Neural cell (in vitro differentiated cells): ENCODE measurements at regions not wholly inside any gene's neighbourhood (a gene's known extent, or its start where the extent isn't known, plus 50 kb on each side); places are given as distances from the start of the nearest gene placed in this dataset.

ENCODE experiments used
- H2AFZ ChIP-seq: fragments of 200-600, 300-800 bp; sonication (generic), shearing (Covaris generic); 2 replicates; pipeline ENCODE4 v1.6.0; 2014; ENCODE audit warnings: low read depth, mild to moderate bottlenecking, antibody characterized with exemption, low read length, moderate library complexity
- H3F3A ChIP-seq: fragments of 200-600 bp; shearing (Covaris generic); 2 replicates; pipeline ENCODE4 v1.6.1; 2016; ENCODE audit warnings: mild to moderate bottlenecking, moderate library complexity, mixed read lengths, antibody characterized with exemption, low read length; ENCODE audit not compliant: insufficient read depth, poor library complexity, severe bottlenecking
- H3K27ac ChIP-seq: fragments of 200-600, 300-800 bp; sonication (generic), shearing (Covaris generic); 2 replicates; pipeline ENCODE4 v1.5.1; 2014; ENCODE audit warnings: mild to moderate bottlenecking, low read length, moderate library complexity
- H3K27me3 ChIP-seq: fragments of 300-800, 200-600 bp; sonication (generic), shearing (Covaris generic); 2 replicates; pipeline ENCODE4 v1.6.0; 2014; ENCODE audit warnings: mild to moderate bottlenecking, low read depth, low read length, moderate library complexity; ENCODE audit not compliant: insufficient read depth
- H3K36me3 ChIP-seq: fragments of 300-800, 200-600 bp; sonication (generic), shearing (Covaris generic); 2 replicates; pipeline ENCODE4 v1.5.1; 2014; ENCODE audit warnings: mild to moderate bottlenecking, antibody characterized with exemption, low read length, moderate library complexity; ENCODE audit not compliant: insufficient read depth
- H3K4me2 ChIP-seq: fragments of 300-800, 200-600 bp; sonication (generic), shearing (Covaris generic); 2 replicates; pipeline ENCODE4 v1.6.0; 2014; ENCODE audit warnings: mild to moderate bottlenecking, low read length
- H3K4me3 ChIP-seq: fragments of 300-800, 200-600 bp; sonication (generic), shearing (Covaris generic); 2 replicates; pipeline ENCODE4 v1.5.1; 2014; ENCODE audit warnings: mild to moderate bottlenecking, low read length, moderate library complexity
- H3K79me2 ChIP-seq: fragments of 200-600 bp; shearing (Covaris generic); replicated peaks from 2 replicates; pipeline ENCODE4 v1.6.0; 2014; ENCODE audit warnings: mild to moderate bottlenecking, low read length, moderate library complexity; ENCODE audit not compliant: insufficient read depth
- H3K9ac ChIP-seq: fragments of 300-800, 200-600 bp; sonication (generic), shearing (Covaris generic); 2 replicates; pipeline ENCODE4 v1.6.1; 2016; ENCODE audit warnings: mild to moderate bottlenecking, low read length, mixed read lengths
- H3K9me2 ChIP-seq: fragments of 200-600 bp; shearing (Covaris generic); 2 replicates; pipeline ENCODE4 v1.6.1; 2016; ENCODE audit warnings: mild to moderate bottlenecking, low read length, mixed read lengths; ENCODE audit not compliant: insufficient read depth
- H3K9me3 ChIP-seq: fragments of 200-600, 300-800 bp; sonication (generic), shearing (Covaris generic); 2 replicates; pipeline ENCODE4 v1.6.1; 2016; ENCODE audit warnings: mild to moderate bottlenecking, mixed run types, low read length, moderate library complexity, mixed read lengths
- H4K20me1 ChIP-seq: fragments of 200-600 bp; shearing (Covaris generic); 2 replicates; pipeline ENCODE4 v1.6.1; 2016; ENCODE audit warnings: mild to moderate bottlenecking, mixed run types; ENCODE audit not compliant: insufficient read depth
- CTCF ChIP-seq: fragments of 450-650 bp; IDR thresholded peaks from 2 replicates; pipeline ENCODE4 v1.5.1; 2014; ENCODE audit warnings: antibody characterized with exemption, mild to moderate bottlenecking, moderate library complexity; ENCODE audit not compliant: poor library complexity, severe bottlenecking
- EP300 ChIP-seq: fragments of 450-650 bp; conservative IDR thresholded peaks from 2 replicates; pipeline ENCODE4 v1.6.1; 2014; ENCODE audit warnings: antibody characterized with exemption, mild to moderate bottlenecking, moderate library complexity; ENCODE audit not compliant: poor library complexity, severe bottlenecking
- EZH2 ChIP-seq: fragments of 200-600, 300-800 bp; shearing (Covaris generic), sonication (generic); IDR thresholded peaks from 2 replicates; pipeline ENCODE4 v1.6.1; 2014; ENCODE audit warnings: antibody characterized with exemption, low read length, borderline replicate concordance, mild to moderate bottlenecking; ENCODE audit not compliant: insufficient read depth, poor library complexity, severe bottlenecking
- MXI1 ChIP-seq: fragments of 450-650 bp; conservative IDR thresholded peaks from 2 replicates; pipeline ENCODE4 v1.6.1; 2014; ENCODE audit warnings: antibody characterized with exemption, mild to moderate bottlenecking; ENCODE audit not compliant: poor library complexity, severe bottlenecking
- POLR2AphosphoS5 ChIP-seq: IDR thresholded peaks from 2 replicates; pipeline ENCODE4 v1.6.1; 2012
- RAD21 ChIP-seq: fragments of 450-650 bp; conservative IDR thresholded peaks from 2 replicates; pipeline ENCODE4 v1.6.1; 2014; ENCODE audit warnings: antibody characterized with exemption, mild to moderate bottlenecking, moderate library complexity
- REST ChIP-seq: IDR thresholded peaks from 2 replicates; pipeline ENCODE4 v1.6.1; 2012; ENCODE audit warnings: borderline replicate concordance
- SMC3 ChIP-seq: fragments of 450-650 bp; conservative IDR thresholded peaks from 2 replicates; pipeline ENCODE4 v1.6.1; 2014; ENCODE audit warnings: antibody characterized with exemption, mild to moderate bottlenecking, moderate library complexity; ENCODE audit not compliant: poor library complexity
- TAF1 ChIP-seq: IDR thresholded peaks from 2 replicates; pipeline ENCODE4 v1.6.1; 2012; ENCODE audit warnings: low read depth

- Histone ChIP-seq H3K9me3 (no peaks in the 10 kb centered on the region), H3K9ac (no peak overlapping the region), H3K4me2 (no peak overlapping the region)
These were observed 544.9 kb upstream of the ADARB2 start for GRCh38 chr10:2282202-2282601.

DNA sequence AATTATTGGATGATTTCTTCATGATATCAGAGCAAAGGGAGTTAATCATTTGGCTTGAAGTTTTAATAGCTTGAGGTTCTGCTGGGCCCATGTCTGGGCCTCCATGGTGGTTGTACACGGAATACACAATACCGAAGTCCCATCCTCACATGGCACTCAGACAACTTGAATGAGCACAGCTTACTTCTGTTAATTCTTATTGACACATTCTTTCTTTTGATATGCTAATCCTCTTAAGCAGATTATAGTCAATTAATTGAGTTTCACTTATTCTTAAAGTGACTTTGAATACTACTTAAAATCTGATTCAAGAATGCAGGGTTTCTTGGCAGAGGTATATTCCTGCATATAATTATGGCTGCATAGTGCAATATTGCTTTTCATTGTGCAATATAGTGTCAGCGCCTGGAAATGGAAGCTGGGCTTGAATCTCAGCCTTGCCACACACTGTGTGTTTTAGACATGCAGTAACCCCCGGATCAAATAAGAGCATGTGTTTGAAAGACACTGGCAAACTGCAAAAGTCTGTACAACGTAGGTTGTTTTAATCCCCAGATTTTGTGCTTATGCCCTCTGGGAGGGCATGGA is 543.5 kb upstream of the ADARB2 start:
- Histone ChIP-seq H2AFZ (no peak overlapping the region), H3K36me3 (no peaks in the 10 kb centered on the region), H4K20me1 (no peaks in the 10 kb centered on the region), H3K9ac (no peak overlapping the region), H3K27me3 (no peaks in the 10 kb centered on the region), H3K27ac (no peak overlapping the region), H3F3A (no peaks in the 10 kb centered on the region), H3K9me2 (no peaks in the 10 kb centered on the region), H3K9me3 (no peaks in the 10 kb centered on the region), H3K79me2 (no peaks in the 10 kb centered on the region), H3K4me2 (no peak overlapping the region), H3K4me3 (no peak overlapping the region)
- TF ChIP-seq MXI1 (no peak), EP300 (no peak), TAF1 (no peak), RAD21 (no peak), POLR2AphosphoS5 (no peak), REST (no peak), SMC3 (no peak), EZH2 (no peak), CTCF (no peak)

More at GRCh38 chr10:2282202-2282601, 544.9 kb upstream of the ADARB2 start:
- Histone ChIP-seq H3K27me3 (no peaks in the 10 kb centered on the region), H3K36me3 (no peaks in the 10 kb centered on the region), H3F3A (no peaks in the 10 kb centered on the region), H4K20me1 (no peaks in the 10 kb centered on the region), H3K27ac (no peak overlapping the region), H3K4me3 (no peak overlapping the region), H3K9me2 (no peaks in the 10 kb centered on the region), H3K79me2 (no peaks in the 10 kb centered on the region), H2AFZ (no peak overlapping the region)
- TF ChIP-seq EZH2 (no peak), RAD21 (no peak), EP300 (no peak), CTCF (no peak)
